ENCODE measurements at regions not wholly inside any gene's neighbourhood (a gene's known extent, or its start where the extent isn't known, plus 50 kb on each side); places are given as distances from the start of the nearest gene placed in this dataset.

- TF ChIP-seq ZBTB11 (CRISPR knock-in tag; IDR thresholded peaks at IDR 0.05) (no peak), ZNF239 (CRISPR knock-in tag; IDR thresholded peaks at IDR 0.05) (no peak), SMARCE1 (IDR thresholded peaks at IDR 0.05) (no peak; the same call in 1 of the 2 replicates), RBM34 (IDR thresholded peaks at IDR 0.05; ENCODE audit: borderline replicate concordance, insufficient read depth, low read length) (no peak), RUNX1 (IDR thresholded peaks at IDR 0.05; ENCODE audit: low read depth) (no peak), ZNF277 (CRISPR knock-in tag; IDR thresholded peaks at IDR 0.05; ENCODE audit: borderline replicate concordance) (no peak), ZNF583 (CRISPR knock-in tag; IDR thresholded peaks at IDR 0.05) (no peak), FOXA1 (IDR thresholded peaks at IDR 0.05; ENCODE audit: borderline replicate concordance) (no peak), ZNF398 (CRISPR knock-in tag; IDR thresholded peaks at IDR 0.05) (no peak), PPARD (CRISPR knock-in tag; IDR thresholded peaks at IDR 0.05) (no peak), CHCHD3 (CRISPR knock-in tag; IDR thresholded peaks at IDR 0.05) (no peak)
- TF ChIP-seq, protein P1, sequence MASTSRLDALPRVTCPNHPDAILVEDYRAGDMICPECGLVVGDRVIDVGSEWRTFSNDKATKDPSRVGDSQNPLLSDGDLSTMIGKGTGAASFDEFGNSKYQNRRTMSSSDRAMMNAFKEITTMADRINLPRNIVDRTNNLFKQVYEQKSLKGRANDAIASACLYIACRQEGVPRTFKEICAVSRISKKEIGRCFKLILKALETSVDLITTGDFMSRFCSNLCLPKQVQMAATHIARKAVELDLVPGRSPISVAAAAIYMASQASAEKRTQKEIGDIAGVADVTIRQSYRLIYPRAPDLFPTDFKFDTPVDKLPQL (IDR thresholded peaks at IDR 0.05; ENCODE audit: extremely low read depth, insufficient read length) = no peak
- TF ChIP-seq, protein P2, sequence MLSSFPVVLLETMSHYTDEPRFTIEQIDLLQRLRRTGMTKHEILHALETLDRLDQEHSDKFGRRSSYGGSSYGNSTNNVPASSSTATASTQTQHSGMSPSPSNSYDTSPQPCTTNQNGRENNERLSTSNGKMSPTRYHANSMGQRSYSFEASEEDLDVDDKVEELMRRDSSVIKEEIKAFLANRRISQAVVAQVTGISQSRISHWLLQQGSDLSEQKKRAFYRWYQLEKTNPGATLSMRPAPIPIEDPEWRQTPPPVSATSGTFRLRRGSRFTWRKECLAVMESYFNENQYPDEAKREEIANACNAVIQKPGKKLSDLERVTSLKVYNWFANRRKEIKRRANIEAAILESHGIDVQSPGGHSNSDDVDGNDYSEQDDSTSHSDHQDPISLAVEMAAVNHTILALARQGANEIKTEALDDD (IDR thresholded peaks at IDR 0.05) = peak; percentile 63; the same call in 1 of the 2 replicates
- TF ChIP-seq, protein P3, sequence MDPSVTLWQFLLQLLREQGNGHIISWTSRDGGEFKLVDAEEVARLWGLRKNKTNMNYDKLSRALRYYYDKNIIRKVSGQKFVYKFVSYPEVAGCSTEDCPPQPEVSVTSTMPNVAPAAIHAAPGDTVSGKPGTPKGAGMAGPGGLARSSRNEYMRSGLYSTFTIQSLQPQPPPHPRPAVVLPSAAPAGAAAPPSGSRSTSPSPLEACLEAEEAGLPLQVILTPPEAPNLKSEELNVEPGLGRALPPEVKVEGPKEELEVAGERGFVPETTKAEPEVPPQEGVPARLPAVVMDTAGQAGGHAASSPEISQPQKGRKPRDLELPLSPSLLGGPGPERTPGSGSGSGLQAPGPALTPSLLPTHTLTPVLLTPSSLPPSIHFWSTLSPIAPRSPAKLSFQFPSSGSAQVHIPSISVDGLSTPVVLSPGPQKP (CRISPR knock-in tag; IDR thresholded peaks at IDR 0.05) = no peak
- TF ChIP-seq, protein P4, sequence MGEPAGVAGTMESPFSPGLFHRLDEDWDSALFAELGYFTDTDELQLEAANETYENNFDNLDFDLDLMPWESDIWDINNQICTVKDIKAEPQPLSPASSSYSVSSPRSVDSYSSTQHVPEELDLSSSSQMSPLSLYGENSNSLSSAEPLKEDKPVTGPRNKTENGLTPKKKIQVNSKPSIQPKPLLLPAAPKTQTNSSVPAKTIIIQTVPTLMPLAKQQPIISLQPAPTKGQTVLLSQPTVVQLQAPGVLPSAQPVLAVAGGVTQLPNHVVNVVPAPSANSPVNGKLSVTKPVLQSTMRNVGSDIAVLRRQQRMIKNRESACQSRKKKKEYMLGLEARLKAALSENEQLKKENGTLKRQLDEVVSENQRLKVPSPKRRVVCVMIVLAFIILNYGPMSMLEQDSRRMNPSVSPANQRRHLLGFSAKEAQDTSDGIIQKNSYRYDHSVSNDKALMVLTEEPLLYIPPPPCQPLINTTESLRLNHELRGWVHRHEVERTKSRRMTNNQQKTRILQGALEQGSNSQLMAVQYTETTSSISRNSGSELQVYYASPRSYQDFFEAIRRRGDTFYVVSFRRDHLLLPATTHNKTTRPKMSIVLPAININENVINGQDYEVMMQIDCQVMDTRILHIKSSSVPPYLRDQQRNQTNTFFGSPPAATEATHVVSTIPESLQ (CRISPR knock-in tag; IDR thresholded peaks at IDR 0.05) = no peak
These were observed 70.5 kb downstream of the FAM217A start (continued) for GRCh38 chr6:4008324-4009047.
